HG03280 (cell line): ENCODE measurements at regions not wholly inside any gene's neighbourhood (a gene's known extent, or its start where the extent isn't known, plus 50 kb on each side); places are given as distances from the start of the nearest gene placed in this dataset.
"Not testable (repeated sequence)": the region's sequence is repeated elsewhere in the genome, so short reads cannot be mapped to it uniquely, and the experiment has no call there.

ENCODE experiments used
- ATAC-seq: cut with Tn5 transposase; IDR thresholded peaks from one replicate; pipeline ENCODE4 v1.9.1; 2021; ENCODE audit warnings: mild to moderate bottlenecking, moderate library complexity; ENCODE audit not compliant: unreplicated experiment

DNA sequence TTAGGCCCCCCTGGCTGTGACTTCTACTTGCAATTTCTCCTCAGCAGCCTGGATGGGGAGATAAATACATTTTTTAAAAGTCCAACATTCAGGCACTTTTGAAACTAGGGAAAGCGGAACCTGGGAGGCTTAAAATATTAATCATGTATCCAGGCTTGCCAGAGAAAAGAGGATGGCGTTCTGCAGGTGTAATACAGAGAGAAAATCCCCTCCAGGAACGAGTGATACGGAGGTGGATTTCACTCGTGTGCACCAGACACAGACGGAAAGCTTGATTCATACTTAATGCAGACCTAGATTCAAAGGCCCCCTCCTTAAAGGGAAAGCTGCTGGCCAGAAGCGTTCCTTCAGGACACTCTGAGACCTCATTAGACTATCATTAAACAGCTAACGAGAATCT lies 354.0 kb upstream of the BOD1L1 start:
- no peak for ATAC-seq

- ATAC-seq = no peak
These were observed 354.5 kb upstream of the BOD1L1 start for GRCh38 chr4:13982010-13982409.

DNA sequence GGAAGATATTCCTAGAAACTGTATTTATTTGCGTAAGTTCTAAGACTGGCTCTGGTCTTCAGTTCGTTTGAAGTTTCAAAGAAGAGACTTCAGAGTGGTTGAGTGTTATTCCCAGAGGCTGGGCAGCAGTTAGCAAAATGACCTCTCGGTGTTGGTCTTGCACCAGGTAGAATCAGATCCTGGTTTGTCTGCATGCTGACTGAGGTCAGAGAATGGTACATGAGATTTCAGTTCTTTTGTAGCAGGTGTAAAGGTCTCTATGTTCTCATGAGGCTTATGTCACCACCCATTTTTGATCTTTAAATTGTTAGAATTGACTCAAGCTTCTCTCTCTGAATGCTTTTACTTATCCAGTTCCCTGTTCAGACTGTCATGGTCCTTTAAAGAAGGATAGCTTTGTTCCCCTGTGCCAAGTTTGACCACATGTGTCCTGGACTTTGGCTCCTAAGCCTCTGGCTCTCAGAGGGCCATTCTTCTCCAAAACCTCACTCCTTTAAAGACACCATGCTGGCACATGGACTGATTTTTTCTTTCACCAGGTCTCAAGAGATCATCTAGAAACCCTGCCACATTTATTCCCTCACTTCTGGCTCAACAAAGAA lies 355.8 kb upstream of the BOD1L1 start:
- ATAC-seq = no peak

DNA sequence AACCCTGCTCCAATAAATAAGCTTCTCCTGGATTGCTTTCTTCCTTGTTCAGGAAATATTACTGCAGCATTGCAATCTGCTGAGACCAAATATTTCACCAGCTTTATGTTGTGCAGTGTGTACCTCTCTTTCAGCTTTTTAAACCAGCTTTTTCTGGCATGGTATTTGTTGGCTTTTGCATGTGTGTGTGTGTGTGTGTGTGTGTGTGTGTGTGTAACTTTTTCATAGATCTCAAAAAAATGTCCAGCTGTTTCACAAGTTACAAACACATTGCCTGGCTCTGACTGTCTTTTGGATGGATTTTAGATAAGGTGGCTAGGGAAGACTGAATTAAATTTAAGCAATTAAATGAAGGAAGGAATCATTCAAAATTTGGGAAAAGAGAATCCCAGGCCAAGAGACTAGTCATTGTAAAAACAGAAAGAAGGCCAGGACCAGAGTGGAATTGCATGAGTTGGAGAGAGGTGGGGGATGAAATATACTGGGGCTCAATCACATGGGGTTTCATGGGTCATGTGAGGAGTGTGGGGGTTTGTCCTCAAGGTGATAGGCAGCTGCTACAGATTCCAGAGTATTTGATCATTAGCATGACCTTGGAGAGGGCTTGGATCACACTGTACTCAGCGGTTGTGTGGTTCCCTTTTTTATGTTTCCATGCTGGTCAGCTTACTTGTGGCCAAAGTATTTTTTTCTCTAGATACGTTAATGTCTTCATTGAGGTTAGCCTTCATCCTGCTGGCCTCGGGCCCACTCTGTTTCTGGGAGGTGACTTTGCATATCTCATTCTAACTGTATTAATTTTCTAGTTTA lies 357.7 kb upstream of the BOD1L1 start:
- no peak for ATAC-seq

DNA sequence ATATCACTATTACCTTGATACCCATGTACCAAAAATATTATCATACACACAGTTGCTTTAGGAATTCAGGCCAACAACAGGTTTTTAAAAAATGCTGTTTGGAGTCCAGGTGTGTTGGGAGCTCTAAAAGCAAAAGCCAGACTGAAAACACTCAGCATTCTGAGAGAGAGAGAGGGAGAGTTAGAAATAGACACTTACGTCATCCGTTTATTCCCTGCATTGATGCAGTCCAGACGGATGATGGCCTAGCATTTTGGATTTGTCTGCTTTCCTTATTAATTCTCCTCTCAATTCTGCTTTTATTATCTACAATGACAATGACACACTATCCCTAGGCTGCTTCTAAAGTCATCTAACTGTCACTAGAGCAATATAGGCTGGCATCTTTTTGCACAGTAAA lies 358.3 kb upstream of the BOD1L1 start:
- ATAC-seq = no peak

GRCh38 chr4:13986548-13986947 lies 359.0 kb upstream of the BOD1L1 start:
- ATAC-seq = no peak

DNA sequence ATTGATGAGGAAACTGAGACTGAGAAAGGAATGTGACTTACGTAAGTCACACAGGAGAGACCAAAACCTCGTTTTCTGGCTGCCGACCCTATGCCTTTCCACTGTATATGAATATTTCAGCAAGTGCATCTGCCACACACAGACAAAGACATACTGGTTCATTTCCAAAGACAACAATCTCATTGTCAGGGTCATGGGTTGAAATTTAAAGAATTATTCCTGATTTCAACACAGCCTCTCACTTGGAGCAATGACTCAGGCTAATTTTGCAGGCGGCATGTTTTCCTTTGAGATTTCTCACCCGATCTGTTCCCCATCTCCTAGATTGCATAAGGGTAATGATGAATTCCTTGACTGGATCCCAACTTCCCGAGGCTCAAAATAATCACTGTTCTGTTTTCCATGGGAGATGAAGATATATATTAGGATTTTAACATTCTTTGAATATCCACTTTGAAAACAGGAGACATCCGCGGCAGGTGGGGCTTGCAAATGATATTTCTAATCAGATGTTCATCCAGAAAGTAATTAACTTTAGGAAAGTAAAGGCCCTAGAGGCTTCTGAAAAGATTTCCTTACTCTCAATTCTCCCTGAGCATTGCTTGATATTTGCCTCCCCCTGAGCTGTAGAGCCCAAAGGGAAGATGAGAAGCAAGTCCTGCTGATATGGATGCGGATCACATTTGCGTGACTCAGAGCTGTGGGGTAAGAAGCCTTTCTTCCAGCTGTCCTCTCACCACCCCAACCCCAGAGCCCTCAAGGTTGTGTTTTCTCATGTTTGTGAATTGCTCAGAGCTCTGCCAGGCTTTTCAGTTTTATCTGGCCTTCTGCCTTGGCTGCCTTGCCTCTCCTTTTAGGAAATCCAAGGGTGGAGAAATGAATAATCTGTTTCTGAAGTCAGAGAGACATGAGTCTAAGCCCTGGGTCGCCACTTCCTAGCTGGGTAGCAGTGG lies 361.1 kb upstream of the BOD1L1 start:
- no peak for ATAC-seq

GRCh38 chr4:13989501-13989900 lies 362.0 kb upstream of the BOD1L1 start:
- no peak for ATAC-seq

GRCh38 chr4:13990596-13991589 lies 363.4 kb upstream of the BOD1L1 start:
- no peak for ATAC-seq

- ATAC-seq = no peak
These were observed 364.5 kb upstream of the BOD1L1 start for GRCh38 chr4:13992041-13992440.

DNA sequence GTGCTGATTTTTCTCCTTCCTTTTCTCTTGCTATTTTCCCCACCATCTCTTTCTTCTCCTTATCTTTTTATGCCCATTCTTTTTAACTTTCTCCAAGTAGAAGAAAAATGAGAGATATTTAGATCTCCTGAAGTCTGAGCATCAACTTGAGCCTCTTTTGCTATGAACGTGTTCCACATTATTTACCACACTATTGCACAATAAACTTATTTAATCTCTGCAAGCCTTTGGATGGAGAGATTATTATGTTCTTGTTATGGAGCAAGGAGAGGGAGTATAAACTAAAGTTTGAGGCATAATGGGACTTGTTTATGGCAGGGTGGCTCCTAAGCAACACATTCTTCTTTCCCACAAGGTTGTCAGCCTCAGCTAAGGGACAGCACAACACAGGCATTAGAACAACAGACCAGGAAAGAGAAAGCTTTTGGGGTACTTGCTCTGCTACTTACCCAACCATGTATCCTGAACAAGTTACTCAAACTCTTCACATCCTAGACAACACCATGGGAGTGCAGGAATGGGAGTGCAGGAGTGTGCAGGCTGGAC lies 365.5 kb upstream of the BOD1L1 start:
- ATAC-seq = no peak

DNA sequence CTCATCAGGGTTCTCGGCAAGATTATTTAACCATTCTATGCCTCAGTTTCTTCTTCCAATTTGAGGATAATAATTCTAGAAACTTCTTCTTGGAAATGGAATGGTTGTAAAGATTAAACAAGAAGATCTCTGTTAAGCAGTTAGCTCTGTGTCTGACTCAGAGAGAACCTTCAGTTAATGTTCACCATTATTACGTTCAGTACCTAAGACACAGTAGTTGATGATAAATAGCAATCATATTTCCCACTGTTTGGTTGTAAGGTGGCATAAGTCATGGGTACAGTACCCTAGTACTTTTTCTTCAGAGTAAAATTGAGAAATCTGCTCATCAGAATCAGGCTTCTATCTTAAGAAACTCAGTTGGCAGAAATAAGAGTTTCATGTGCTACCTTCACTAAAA lies 366.5 kb upstream of the BOD1L1 start:
- no peak for ATAC-seq

DNA sequence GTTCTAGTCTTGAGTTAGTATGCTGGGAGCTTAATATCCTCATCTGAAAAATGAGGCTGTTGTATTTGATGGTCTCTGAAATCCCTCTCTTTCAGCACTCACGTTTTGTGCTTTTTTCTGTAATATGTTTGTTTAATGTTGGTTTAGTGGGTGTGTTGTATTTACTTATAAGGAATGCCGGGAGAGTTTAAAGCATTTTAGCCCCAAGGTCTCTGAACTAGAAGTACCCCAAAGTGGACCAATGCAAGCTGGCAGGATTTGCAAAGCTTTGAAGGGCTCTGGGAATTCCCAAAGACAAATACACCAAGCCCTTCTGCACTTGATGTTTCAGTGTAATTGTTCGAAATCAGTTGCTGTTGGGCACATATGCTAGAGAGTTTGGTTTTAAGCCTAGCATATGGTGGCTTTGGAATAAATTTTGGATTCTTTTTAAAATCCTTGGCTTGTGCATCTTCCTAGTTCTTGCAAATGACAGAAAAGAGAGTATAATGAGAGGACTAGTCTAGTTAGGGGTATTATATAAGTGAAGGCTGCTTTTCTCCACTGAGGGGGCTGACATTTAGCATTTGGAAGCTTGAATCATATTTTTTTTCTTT lies 371.4 kb upstream of the BOD1L1 start:
- ATAC-seq = no peak

GRCh38 chr4:14000091-14000814 lies 372.7 kb upstream of the BOD1L1 start:
- no peak for ATAC-seq

DNA sequence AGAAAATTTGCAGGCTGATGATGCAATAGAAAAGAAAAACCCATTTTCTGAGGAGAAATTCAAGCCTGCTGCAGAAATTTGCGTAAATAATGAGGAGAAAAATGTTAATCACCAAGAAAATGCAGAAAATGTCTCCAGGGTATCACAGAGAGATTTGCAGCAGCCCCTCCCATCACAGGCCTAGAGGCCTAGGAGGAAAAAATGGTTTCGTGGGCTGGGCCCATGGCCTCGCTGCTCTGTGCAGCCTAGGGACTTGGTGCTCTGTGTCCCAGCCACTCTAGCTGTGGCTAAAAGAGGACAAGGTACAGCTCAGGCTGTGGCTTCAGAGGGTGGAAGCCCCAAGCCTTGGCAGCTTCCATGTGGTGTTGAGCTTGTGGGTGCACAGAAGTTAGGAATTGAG lies 374.8 kb upstream of the BOD1L1 start:
- not testable (repeated sequence) for ATAC-seq

- no peak for ATAC-seq
These were observed 381.0 kb upstream of the BOD1L1 start for GRCh38 chr4:14008494-14008893.

DNA sequence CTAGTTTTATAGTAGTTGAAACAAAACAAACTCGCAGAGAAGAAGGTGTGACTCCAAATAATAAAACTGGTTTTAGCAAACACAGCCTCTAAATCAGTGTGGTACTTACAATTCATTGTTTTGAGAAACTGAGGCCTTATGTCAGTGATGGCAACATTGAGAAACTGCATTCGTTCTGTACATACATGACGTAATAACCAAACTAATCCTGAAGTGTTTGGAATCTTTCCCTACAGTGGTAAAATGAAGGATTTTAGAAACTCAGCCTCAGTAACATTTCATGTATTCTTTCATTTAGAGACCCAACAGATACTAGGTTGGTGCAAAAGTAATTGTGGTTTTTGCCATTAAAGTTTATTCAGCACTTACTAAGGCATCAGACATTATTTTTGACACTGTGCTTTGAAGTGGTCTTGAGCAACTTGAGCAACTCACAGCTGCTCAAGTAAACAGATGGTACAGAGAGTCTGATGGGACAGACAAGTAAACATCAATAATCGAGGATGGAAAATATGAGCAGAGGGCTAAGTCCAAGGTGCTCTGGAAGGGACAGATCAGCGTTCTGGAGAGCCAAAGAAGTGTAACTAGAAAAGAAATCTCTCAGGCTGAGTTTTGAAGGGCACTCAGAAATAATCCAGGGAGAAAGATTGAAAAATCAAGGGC lies 390.8 kb upstream of the BOD1L1 start:
- ATAC-seq = no peak

DNA sequence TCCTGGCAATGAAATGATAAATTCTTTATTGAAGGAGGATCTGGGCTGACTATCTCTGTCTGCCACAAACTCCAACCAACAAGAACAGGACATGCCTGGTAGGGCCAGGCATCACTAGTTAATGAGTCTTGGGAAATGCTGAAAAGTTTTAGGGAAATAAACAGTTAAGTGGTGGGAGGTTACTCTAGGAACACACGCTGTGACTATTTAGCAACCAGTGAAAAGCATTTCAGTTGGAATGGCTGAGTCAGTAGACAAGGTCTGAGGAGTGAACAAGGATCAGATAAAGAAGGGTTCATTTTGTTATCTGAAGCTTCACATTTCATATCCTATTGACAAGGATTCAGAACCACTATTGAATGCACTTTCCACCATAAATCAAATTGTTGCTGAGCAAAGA lies 394.9 kb upstream of the BOD1L1 start:
- ATAC-seq = no peak
